ENCODE measurements at regions not wholly inside any gene's neighbourhood (a gene's known extent, or its start where the extent isn't known, plus 50 kb on each side); places are given as distances from the start of the nearest gene placed in this dataset.

DNA sequence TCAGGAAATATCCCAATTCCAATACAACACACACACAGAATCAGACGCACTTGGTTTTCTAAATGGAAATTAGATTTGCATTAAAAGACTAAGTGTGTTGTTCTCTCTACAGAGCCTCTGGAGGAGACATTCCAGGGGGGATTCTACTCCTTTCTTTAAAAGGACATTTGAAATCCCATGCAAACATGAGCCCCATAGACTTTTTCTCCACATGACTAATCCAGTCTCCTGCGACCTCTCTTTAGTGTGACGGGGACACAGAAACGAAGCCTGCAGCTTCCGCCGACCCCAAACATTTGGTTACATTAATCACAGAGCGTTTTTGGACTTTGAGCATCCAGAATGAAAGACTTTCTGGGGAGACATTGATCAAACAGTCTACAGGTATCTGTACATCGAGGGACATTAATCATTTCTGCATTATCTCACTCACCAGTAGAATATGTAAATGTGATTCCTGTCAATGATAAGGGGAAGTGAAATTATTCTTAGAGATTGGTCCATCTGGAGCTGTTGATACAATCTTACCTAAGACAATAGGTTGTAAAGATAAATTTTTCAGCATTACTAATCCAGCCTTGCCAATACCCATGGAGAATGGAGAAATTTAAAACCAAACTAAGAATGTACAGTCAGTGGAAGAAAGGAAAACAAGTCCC, 103.4 kb upstream of the IRX3 start:
- DNase-seq (ENCODE audit: low read depth in 4 of 4, low spot score in 2 of 4), result no peak

DNA sequence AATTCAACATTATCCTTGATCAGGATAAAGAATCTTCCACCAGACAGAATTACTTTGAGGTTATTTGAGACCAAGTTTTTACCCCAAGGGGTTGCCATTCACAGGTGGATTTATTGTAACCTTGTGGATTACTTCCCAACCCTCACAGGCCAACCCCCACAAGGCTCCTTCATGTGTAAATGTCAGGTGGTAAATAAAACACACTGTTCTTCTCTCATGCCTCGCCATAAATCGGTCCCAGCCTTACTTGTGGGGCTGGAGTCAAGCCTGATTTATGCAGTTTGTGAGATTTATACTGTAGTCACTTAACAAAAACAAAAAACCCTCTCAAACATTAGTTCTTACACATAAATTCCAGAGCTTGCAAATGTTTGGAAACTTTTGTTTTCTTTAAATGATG, 98.6 kb upstream of the IRX3 start:
- no peak for DNase-seq (ENCODE audit: low read depth in 4 of 4, low spot score in 2 of 4)

DNA sequence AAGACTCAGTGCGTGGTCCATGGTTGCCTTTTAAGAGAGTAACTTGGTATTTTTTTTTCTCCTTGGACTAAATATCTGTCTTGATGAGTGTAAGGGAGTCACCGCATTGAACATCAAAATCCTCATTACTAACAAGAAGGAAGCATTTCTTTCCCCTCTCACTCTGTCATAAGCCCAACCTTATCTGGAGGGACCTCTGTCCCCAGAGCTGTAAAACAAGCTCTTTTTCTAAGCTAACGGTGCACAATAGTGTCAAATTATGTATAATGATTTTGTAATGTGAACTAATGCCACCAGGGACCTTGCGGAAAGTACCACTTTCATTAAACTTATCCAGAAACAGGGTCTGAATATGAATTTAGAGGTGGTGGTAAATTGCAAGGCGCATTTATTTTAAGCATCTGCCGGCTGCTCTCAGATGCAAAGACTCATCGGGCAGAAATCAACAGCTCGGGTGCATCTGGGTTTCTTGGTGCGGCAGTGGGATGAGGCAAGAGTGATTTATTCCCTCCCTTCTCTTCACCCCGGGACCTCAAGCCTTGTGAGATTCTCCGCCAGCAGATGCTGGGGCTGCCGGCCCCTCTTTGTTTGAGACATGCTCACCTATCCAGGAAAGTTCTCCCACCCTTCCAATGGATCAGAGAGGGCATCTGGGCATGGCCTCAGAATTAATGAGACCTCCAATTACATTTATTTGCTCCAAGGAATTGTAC, 95.2 kb upstream of the IRX3 start:
- DNase-seq (ENCODE audit: low read depth in 4 of 4, low spot score in 2 of 4), result no peak

DNA sequence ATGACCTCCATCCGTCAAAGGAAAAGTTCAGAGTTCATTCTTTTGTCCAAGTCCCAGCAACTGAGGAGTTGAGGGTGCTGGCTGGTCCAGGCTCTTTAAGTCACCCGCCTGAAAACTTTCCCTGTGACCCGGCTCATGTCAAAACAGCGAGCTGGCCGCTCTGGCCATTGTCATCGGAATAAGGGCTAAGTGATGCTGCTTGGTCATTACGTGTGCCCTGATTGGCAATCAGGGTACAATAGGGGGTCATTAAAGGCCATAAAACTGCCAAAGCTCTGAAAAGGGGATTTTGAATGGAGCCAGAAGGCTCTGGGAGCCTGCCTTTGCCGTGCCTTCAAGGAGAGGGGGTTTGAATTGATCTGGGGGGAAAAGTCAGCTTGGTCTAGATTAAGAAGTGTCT, 88.5 kb upstream of the IRX3 start:
- DNase-seq (ENCODE audit: low read depth in 4 of 4, low spot score in 2 of 4), result no peak

DNA sequence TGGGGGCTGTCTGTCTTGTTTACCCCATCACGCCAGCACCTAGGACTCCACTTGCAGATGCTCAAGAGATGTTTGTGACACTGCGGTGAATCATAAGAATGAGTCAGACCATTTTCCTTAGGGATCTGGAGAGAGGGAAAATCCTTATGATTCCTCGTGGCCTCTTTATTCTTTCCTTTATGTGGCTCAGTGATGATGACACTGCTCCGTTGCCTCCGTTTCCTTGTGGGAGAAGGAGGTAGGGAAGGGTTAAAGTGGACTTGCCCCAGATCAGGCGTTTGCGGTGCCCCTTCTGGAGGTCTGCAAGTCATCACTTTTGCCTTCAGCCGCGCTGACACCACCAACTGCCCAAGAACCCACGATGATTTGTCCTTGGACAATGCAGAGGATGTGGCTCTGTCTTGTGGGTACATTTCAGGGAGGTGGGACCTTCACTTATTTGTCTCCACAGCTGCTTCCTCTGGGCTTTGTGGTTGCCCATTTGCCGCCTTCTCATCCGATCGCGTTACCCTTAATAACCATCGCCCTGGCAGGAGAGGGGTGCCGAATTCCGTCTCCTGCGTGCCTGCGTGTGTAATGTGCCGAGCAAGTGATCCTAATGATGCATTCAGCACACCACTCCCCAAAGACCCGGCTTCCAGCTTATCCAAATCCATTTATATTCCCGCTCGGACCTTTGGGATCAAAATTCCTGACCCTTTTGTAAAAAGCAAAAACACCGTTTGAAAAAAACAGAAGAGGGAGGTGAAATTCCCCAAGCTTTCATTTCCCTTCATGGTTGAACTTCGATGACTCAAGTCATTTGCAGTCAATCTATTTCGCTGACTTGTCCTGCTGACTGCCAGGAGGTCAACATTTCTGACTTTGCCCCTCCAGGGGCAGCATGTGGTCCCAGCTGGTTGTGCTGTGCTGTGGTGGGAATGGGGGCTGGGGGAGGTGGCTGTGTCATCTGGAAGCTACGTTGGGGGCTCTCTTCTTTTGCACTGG, 87.2 kb upstream of the IRX3 start:
- no peak for DNase-seq (ENCODE audit: low read depth in 4 of 4, low spot score in 2 of 4)

DNA sequence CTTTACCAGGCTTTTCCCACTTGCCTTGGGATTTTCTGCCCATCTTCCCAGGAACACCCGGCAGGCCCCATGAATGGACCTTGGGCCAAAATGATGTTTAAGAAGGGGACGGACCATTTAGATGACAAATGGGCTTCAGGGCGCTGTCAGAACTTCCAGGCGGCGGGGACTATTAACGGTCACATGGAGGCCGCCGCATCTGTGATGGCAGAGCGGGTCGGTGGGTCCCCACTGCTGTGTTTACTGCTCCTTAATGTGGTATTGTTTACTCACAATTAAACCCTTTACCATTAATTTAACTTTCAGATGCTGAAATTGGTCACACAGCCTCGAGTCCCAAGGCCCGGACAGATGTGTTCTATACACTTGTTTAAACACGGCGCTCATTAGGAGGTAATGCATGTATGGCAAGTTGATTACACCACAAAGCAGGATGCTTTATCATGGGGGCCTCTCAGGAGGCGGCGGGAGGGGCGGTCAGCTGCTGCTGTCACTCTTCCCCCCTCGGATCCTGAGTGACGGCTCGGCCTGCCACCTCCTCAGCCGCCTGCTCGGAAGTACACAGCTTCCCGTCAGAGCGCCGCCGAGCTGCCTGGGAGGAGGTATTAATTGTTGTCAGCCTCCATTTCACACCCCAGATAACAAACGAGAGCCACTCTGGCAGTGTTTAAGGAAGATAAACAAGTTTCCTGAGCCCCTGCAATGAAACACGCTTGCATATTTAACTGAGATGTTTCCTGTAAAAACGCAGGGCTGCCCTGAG, 83.9 kb upstream of the IRX3 start:
- no peak for DNase-seq (ENCODE audit: low read depth in 4 of 4, low spot score in 2 of 4)

DNA sequence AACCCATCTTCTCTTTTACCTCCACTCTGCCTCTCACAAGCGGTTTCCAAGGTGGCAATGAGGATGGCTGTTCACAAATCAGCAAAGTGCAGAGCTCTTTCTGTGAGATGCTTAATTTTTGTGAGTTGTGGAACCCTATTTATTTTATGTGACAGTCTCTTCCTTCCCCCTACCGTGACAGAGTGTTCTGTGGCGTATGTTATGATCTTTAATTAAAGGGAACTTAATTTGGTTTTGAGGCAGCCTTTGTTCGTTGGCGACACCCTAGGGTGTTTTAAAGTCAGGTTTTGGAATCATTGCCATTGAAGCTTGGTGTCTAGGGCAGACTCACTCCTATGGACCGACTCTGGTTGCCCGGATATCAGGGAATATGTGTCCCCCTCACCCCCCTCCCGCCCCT, 83.3 kb upstream of the IRX3 start:
- DNase-seq (ENCODE audit: low read depth in 4 of 4, low spot score in 2 of 4), result no peak

DNA sequence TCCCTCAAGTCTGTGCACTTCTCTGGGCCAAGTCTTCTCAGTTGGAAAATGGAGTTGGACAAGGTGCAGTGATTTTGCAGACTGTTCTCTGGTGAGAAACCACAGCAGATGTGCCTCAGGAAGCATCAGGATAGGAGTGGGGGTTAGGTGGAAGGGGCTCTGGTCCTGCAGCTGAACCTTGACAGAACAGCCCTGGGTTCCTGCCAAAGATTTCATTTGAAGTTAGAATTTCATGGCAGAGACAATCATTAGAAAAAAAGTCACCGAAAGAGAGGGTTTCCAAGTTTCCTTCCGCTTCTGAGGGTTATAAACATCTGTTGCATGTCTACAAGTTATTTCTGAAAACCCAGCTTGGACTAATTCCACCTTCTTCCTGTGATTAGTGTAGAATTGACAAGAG, 80.4 kb upstream of the IRX3 start:
- DNase-seq (ENCODE audit: low read depth in 4 of 4, low spot score in 2 of 4), result no peak

DNA sequence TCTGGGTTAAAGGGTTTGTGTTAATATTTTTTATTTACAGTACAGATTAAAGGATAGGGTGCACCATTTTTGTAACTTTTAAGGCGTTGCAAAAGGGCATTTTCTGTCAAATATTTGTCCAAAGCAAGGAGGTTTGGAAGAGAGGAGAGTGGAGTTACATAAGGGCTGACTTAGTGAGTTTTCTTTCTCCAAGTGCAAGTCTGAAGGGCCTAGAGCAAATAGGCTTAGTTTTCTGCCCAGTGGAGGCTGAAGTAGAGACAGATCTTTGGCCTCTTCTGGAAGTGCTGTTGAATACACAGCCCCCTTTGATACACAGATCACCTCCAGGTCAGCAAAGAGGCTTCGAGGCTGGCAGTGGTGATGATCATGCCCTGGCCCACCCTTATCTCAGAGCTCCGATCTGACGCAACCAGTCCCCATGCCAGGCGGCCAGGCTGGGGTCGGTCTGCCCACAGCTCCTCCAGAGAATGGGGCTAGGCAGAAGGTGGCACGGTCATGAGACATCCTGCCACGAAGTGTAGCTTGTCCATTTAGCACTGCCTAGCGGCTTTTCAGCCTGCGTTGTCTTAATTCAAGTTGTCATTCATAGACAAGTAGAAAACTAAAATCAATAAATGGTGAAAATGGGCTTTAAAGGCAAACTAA, 79.5 kb upstream of the IRX3 start:
- DNase-seq (ENCODE audit: low read depth in 4 of 4, low spot score in 2 of 4), result no peak

DNA sequence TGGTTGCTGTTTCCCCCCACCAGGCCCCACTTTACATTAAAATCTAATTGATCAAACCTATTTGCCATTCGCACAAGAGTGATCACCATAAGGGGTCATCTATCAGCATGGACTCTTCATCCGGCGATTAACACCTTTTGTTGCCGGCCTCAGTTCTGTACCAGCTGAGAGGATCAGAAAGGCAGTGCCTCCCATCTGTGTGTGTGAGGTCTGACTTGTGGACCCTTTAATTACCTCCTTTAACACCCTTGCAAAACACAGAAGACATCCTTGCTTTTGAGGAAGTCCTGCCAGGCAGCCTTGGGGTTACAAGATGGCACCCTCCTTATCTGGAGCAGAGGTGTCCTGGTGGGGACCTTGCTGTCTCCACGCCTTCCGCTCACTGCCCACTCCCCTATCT, 77.2 kb upstream of the IRX3 start:
- no peak for DNase-seq (ENCODE audit: low read depth in 4 of 4, low spot score in 2 of 4)

DNA sequence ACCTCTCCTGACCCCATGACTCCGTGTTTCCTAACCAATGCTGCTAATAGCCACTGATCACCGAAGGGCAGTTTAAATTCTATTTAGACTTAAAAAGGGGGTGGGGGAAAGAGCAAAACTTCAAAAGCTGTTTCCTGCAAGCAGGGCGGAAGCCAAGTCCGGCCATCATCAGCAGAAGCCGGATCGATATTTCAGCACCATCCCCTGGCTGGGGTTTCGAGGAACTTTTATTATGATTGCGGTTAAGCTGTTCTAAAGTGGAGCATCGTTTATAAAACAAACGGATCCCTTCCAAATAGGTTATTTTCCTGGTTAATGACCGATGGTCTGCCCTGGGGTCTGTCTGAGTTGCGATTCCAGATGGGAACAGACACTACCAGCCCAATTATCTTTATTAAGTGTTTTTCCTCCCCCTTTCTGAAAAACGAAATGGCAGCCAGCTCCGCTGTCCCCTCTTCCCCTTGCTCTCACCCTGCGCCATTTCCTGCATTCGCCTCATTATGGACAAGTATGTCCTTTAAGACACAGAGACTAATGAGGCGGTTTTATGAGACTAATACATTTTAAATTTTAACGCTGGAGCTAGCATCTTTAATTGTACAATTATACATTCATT, 76.1 kb upstream of the IRX3 start:
- DNase-seq (ENCODE audit: low read depth in 4 of 4, low spot score in 2 of 4), result no peak

DNA sequence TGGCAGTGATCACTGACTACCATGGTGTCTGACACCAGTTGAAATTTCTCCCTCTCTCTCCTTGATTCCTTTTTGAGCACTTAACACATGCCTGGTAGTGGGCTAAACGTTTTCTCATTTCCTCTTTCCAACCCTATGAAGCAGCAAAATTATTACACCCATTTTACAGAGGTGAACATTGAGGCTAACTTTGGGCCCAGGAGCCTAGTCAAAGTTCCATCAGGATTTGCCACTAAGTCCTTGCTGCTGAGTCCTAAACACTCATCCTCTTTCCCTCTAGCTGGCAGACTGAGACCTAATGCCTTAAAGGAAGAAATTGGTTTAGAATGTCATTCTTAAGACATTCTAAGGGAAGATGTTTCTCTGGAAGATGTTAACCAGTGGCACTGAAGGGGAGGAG, 74.7 kb upstream of the IRX3 start:
- no peak for DNase-seq (ENCODE audit: low read depth in 4 of 4, low spot score in 2 of 4)

DNA sequence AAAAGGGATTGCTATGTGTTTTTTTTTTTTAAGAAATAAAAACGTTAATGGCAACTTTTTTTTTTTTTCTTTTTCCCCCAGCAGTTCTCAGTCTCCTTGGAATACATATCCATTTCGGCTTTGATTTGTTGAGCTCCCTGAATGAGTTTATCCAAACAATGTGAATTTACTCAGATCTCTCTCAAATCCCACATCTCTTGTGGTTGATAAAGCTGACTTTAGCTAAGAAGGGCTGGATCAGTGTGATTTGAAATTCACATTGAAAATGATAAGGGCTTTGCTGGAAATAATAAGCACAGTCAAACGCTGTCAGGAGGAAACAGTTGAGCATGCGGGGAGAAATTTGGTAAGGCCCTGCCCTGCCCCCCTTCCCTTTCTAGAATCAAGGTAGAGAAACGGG, 74.1 kb upstream of the IRX3 start:
- no peak for DNase-seq (ENCODE audit: low read depth in 4 of 4, low spot score in 2 of 4)

DNA sequence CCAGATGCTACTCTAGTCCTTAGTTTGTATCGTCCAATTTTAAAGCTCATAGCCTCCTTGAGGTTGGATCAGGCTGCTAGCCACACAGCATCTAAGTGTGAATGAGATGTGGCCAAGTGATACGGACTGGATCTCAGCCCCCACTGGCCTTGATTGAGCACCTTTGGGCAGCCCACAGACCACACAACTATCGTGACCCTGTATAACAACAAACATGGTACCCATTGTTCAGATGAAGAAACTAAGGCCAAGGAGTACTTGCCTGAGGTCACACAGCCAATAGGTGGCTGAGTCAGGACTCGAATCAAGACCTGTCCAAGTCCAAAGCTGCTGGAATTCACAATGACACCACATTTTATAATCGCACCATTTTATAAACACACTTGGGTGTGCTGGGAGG, 73.0 kb upstream of the IRX3 start:
- DNase-seq (ENCODE audit: low read depth in 4 of 4, low spot score in 2 of 4), result no peak

DNA sequence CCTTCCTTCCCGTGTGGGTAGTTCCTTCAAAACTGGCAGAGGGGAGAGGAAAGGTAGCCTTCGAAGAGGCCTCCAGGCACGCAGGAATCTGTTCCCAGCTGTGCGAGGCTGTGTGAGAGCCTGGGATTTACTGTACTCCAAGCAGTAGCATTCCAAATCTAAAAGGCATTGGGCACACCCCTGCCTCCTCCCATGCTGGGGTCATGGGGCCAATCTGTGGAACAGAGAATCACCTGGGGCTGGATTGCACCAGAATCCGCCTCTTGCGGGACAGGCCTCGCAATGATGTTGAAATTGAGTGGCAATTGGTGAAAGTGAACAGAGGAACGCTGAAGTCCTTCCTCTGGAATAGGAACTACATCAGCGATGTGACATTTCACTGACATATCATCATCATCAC, 72.5 kb upstream of the IRX3 start:
- DNase-seq (ENCODE audit: low read depth in 4 of 4, low spot score in 2 of 4), result no peak

DNA sequence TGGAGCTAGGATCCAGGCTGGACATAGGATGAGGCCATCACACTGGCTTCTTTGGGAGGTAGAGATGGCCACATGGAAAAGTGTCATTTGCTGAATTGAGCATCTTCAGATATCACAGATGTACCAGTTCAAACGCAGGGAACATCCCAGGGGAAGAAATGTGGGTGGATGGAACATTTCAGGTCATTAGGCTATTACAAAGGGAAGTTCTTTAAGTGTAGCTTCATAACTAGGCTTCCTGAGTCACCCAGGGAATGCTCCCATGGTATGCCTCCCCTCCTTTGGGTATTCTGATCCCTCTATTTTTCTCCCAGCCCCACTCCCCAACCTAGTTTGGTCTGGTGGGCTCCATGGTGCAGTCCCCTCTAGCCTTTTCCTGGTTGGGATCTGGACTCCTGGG, 69.8 kb upstream of the IRX3 start:
- DNase-seq (ENCODE audit: low read depth in 4 of 4, low spot score in 2 of 4), result no peak

DNA sequence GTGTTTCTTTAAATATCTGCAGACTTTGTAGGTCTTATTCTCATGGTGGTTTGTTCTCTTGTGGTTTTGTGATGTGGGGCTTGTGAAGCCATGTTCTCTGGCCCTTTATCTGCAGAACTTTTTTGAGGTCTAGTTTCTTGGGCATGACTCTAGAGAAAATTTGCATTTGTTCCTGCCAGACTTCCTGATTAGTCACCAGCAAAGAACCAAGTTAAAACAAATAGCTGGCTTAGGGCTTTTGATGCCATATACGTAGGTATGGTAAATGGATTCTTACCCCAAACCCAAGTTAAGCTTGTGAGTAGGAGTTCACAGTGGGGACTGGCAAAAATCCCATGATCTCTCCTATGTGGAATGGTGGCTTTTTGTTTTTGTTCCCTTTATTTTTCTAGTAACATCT, 68.7 kb upstream of the IRX3 start:
- DNase-seq (ENCODE audit: low read depth in 4 of 4, low spot score in 2 of 4), result no peak

DNA sequence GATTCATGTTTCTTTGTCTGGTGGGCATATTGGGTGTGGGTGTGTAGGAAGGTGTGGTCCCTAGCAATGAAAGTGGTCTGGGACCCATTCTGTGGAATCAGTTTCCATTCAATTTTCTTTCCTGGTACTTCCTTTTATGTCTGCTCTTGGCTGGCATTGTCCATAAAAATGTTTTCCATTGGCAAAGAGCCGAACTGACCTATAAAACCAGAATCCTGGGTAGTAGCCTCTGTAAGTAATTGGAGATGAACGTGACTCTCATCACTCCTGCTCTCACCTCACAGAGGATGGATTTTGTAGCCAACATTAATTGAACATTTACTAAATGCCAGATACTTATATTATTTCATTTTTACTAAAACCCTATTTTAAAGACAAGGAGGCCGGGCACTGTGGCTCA, 66.5 kb upstream of the IRX3 start:
- no peak for DNase-seq (ENCODE audit: low read depth in 4 of 4, low spot score in 2 of 4)

DNA sequence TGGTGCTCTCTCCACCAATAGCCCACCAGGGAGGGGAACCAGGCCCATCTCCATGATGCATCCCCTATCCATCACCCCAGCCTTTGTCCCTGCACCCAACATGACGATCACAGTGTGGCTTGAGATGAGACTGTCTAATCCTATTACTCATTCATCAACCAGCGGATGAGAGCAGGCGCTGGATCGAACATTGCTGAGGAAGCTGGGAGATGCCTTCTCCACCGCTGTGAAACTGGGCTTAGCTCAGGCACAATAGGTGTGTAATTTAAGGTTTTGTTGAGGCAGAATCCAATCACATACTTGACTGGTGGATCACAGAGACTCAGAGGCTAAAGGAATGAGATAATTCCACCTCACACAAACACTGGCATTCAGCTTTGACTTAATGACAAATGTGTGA, 64.6 kb upstream of the IRX3 start:
- DNase-seq (ENCODE audit: low read depth in 4 of 4, low spot score in 2 of 4), result no peak

DNA sequence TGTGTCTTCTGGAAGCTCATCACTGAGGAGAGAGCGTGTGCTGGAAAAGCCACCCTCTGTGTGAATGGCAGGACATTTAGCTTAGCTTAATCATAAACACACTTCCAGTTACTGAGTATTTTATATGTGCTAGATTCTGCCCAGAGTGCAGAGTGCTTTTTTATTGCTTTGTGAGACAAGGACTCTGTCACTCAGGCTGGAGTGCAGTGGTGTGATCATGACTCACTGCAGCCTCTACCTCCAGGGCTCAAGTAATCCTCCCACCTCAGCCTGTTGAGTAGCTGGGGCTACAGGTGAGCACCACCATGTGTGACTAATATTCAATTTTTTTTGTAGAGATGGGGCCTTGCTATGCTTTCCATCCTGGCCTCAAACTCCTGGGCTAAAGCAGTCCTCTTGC, 61.4 kb upstream of the IRX3 start:
- no peak for DNase-seq (ENCODE audit: low read depth in 4 of 4, low spot score in 2 of 4)

Data from left renal cortex interstitium (tissue), 4 donors.